Sigmoid colon (tissue), 3 donors: ENCODE measurements at regions not wholly inside any gene's neighbourhood (a gene's known extent, or its start where the extent isn't known, plus 50 kb on each side); places are given as distances from the start of the nearest gene placed in this dataset.

ENCODE experiments used
- CTCF ChIP-seq, 4 experiments: fragments of 450-650 bp in 3 of 4; fragments of 200-600 bp in 1 of 4; IDR thresholded peaks; one replicate each; pipeline ENCODE4 v1.5.1; 2016 to 2019; ENCODE audit warnings: antibody characterized with exemption in 4 of 4, mild to moderate bottlenecking in 3 of 4, moderate library complexity in 2 of 4
- POLR2A ChIP-seq, 2 donors: fragments of 450-650 bp; IDR thresholded peaks; one replicate each; pipeline ENCODE4 v1.6.1; 2016; ENCODE audit warnings: antibody characterized with exemption in 2 of 2, mild to moderate bottlenecking in 2 of 2, moderate library complexity in 2 of 2

DNA sequence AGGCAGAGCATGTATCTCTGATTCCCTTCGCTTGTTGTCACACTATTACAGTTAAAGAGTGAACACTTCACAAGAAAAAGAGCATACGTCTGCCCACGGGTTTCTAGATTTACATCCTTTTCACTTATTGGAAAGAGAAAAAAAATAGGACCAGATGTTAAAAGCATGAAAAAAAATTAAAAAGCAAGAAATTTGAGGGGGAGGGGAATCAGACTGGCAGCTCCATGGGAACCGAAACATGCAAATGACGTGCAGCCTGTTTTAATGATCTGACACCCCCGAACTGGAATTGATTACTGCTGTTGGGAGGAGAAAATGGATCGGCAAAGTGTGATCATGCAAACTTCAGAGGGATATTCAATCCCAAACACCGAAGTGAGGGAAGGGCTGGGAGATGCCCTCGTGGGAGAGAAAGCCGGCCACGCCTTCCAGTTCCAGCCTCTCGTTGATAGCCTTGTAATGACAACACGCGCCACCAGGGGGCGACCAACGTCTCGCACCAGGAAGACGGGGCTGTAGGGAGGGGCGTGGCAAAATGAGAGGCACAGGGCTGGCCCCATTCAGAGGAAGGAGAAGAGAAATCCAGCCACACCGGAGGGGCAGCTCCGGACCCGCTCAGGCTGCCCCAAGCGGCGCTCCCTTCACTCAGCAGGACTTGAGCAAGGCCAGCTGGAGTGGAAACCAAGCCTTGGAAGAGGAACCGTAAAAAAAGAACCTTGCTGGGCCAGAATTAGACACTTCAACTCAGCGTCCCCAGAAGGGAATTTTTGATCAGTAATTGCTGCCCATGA is 53.8 kb upstream of the SYT13 start:
- TF ChIP-seq CTCF (IDR thresholded peaks at IDR 0.05): peak; percentile 65 to 87 (median 82)
- TF ChIP-seq POLR2A (IDR thresholded peaks at IDR 0.05): no peak
